Liver (tissue), 8 donors: ENCODE measurements at regions not wholly inside any gene's neighbourhood (a gene's known extent, or its start where the extent isn't known, plus 50 kb on each side); places are given as distances from the start of the nearest gene placed in this dataset.
A peak's percentile ranks its signal among the peaks of the same experiment; 100 is the strongest.

ENCODE experiments used
- DNase-seq: peaks from one replicate; pipeline ENCODE4 v3.0.0-alpha.2; 2017; ENCODE audit warnings: low spot score
- H3K27ac ChIP-seq, 2 donors: one replicate each; pipeline ENCODE4 v1.7.0; 2013; ENCODE audit warnings: inconsistent platforms in 2 of 2, low read length in 2 of 2, control low read depth in 1 of 2, low read depth in 1 of 2, mild to moderate bottlenecking in 1 of 2
- H3K27me3 ChIP-seq, 4 donors: one replicate each; pipeline versions ENCODE4 v1.6.1 to v1.7.0; 2013; ENCODE audit warnings: low read length in 3 of 4, inconsistent platforms in 1 of 4, mild to moderate bottlenecking in 1 of 4, moderate library complexity in 1 of 4; ENCODE audit not compliant: control insufficient read depth in 4 of 4, insufficient read depth in 4 of 4
- H3K36me3 ChIP-seq, 4 donors: one replicate each; pipeline versions ENCODE4 v1.6.1 to v1.7.0; 2013; ENCODE audit warnings: low read length in 3 of 4, mild to moderate bottlenecking in 3 of 4, low read depth in 1 of 4, moderate library complexity in 1 of 4; ENCODE audit not compliant: control insufficient read depth in 4 of 4, insufficient read depth in 3 of 4
- H3K4me1 ChIP-seq, 4 donors: one replicate each; pipeline versions ENCODE4 v1.6.1 to v1.7.0; 2013; ENCODE audit warnings: low read length in 3 of 4, mild to moderate bottlenecking in 3 of 4, moderate library complexity in 1 of 4; ENCODE audit not compliant: control insufficient read depth in 4 of 4, insufficient read depth in 4 of 4
- H3K4me3 ChIP-seq, 3 donors: one replicate each; pipeline versions ENCODE4 v1.6.1 to v1.7.0; 2013; ENCODE audit warnings: low read length in 3 of 3, control low read depth in 1 of 3, low read depth in 1 of 3, mild to moderate bottlenecking in 1 of 3
- H3K9ac ChIP-seq, 2 donors: one replicate each; pipeline ENCODE4 v1.7.0; 2013; ENCODE audit warnings: low read length in 2 of 2, mild to moderate bottlenecking in 2 of 2, moderate library complexity in 2 of 2, control low read depth in 1 of 2, low read depth in 1 of 2
- H3K9me3 ChIP-seq, 4 donors: one replicate each; pipeline versions ENCODE4 v1.6.1 to v1.7.0; 2013; ENCODE audit warnings: low read length in 3 of 4; ENCODE audit not compliant: control insufficient read depth in 4 of 4
- ATF3 ChIP-seq: IDR thresholded peaks from 2 replicates; pipeline ENCODE4 v1.6.1; 2016; ENCODE audit warnings: antibody characterized with exemption
- CTCF ChIP-seq: fragments of 150-350 bp; IDR thresholded peaks from 2 replicates; pipeline ENCODE4 v1.5.1; 2017; ENCODE audit warnings: improper control_type of control experiment, low read depth, low read length; ENCODE audit not compliant: missing input control
- GABPA ChIP-seq, 2 donors: IDR thresholded peaks in 1 of 2; conservative IDR thresholded peaks in 1 of 2; 2 replicates each; pipeline ENCODE4 v1.6.1; 2016; ENCODE audit warnings: antibody characterized with exemption in 2 of 2, mild to moderate bottlenecking in 1 of 2, moderate library complexity in 1 of 2
- HNF4A ChIP-seq, 2 donors: conservative IDR thresholded peaks; 2 replicates each; pipeline ENCODE4 v1.6.1; 2016; ENCODE audit warnings: antibody characterized with exemption in 2 of 2, mild to moderate bottlenecking in 2 of 2
- HNF4G ChIP-seq: IDR thresholded peaks from 2 replicates; pipeline ENCODE4 v1.6.1; 2016; ENCODE audit warnings: antibody characterized with exemption
- JUND ChIP-seq, 2 donors: IDR thresholded peaks; 2 replicates each; pipeline ENCODE4 v1.6.1; 2016; ENCODE audit warnings: antibody characterized with exemption in 2 of 2
- MAX ChIP-seq: IDR thresholded peaks from 2 replicates; pipeline ENCODE4 v1.6.1; 2016; ENCODE audit warnings: antibody characterized with exemption
- NR2F2 ChIP-seq: IDR thresholded peaks from 2 replicates; pipeline ENCODE4 v1.6.1; 2016; ENCODE audit warnings: antibody characterized with exemption
- RAD21 ChIP-seq, 2 donors: IDR thresholded peaks; 2 replicates each; pipeline ENCODE4 v1.6.1; 2016; ENCODE audit warnings: antibody characterized with exemption in 2 of 2, mild to moderate bottlenecking in 2 of 2
- TAF1 ChIP-seq: conservative IDR thresholded peaks from 2 replicates; pipeline ENCODE4 v1.6.1; 2016; ENCODE audit warnings: antibody characterized with exemption, mild to moderate bottlenecking
- YY1 ChIP-seq: IDR thresholded peaks from 2 replicates; pipeline ENCODE4 v1.6.1; 2016; ENCODE audit warnings: antibody characterized with exemption, mild to moderate bottlenecking
- ZBTB33 ChIP-seq: IDR thresholded peaks from 2 replicates; pipeline ENCODE4 v1.6.1; 2016; ENCODE audit warnings: antibody characterized with exemption
- WGBS: extraction: QIAGEN DNeasy Blood & Tissue Kit; methylation state at CpG from one replicate; pipeline ENCODE4 v1.1.7; 2013; 5-methylcytosine and 5-hydroxymethylcytosine counted together
- donor health status: healthy.
- donor health status: healthy.
- donor health status: healthy.
- donor health status: healthy.
- donor health status: healthy.

- H3K27ac ChIP-seq, result no peak overlapping the region
- H3K9me3 ChIP-seq, result no peaks in the 10 kb centered on the region
- H3K4me3 ChIP-seq, result no peak overlapping the region
- H3K36me3 ChIP-seq, result no peaks in the 10 kb centered on the region
- no peak for DNase-seq
- H3K9ac ChIP-seq, result no peak overlapping the region
- TF ChIP-seq GABPA (IDR thresholded peaks at IDR 0.05 in 1 of 2, conservative IDR thresholded peaks at IDR 0.05 in 1 of 2) (no peak), RAD21 (IDR thresholded peaks at IDR 0.05) (no peak), CTCF (no peak), MAX (no peak), ZBTB33 (no peak), JUND (IDR thresholded peaks at IDR 0.05) (no peak)
- 78% methylated on average over 3 of the region's 3 CpGs for WGBS
- H3K27me3 ChIP-seq, result no peaks in the 10 kb centered on the region
- peaks cover 0 to 14% (median 5%) of the 10 kb centered on the region in 4 donors for H3K4me1 ChIP-seq
Observed at GRCh38 chr11:128156486-128156885, 430.9 kb downstream of the ETS1 start.

GRCh38 chr11:128155590-128155989 lies 431.8 kb downstream of the ETS1 start:
- TF ChIP-seq ATF3, result no peak
- TF ChIP-seq RAD21 (IDR thresholded peaks at IDR 0.05), result no peak
- TF ChIP-seq JUND (IDR thresholded peaks at IDR 0.05), result no peak
- TF ChIP-seq GABPA (IDR thresholded peaks at IDR 0.05 in 1 of 2, conservative IDR thresholded peaks at IDR 0.05 in 1 of 2), result no peak
- TF ChIP-seq HNF4G, result no peak
- no peak for TF ChIP-seq HNF4A (conservative IDR thresholded peaks at IDR 0.05)
- 96% methylated on average over 2 of the region's 2 CpGs for WGBS
- H3K9me3 ChIP-seq, result no peaks in the 10 kb centered on the region

GRCh38 chr11:128153697-128154048 lies 433.7 kb downstream of the ETS1 start:
- WGBS, result 70% methylated on average over 4 of the region's 4 CpGs
- Histone ChIP-seq H3K4me3 (no peak overlapping the region), H3K9me3 (no peaks in the 10 kb centered on the region), H3K27ac (no peak overlapping the region), H3K36me3 (no peaks in the 10 kb centered on the region), H3K4me1 (peaks cover 0 to 7% (median 2%) of the 10 kb centered on the region in 4 donors), H3K27me3 (no peaks in the 10 kb centered on the region), H3K9ac (no peak overlapping the region)
- no peak for TF ChIP-seq TAF1
- peak; percentile 46 for TF ChIP-seq NR2F2
- no peak for TF ChIP-seq CTCF
- no peak for TF ChIP-seq YY1
- DNase-seq, result no peak

More at GRCh38 chr11:128155590-128155989, 431.8 kb downstream of the ETS1 start:
- H3K4me3 ChIP-seq, result no peak overlapping the region
- DNase-seq, result no peak
- no peak overlapping the region for H3K27ac ChIP-seq
- H3K9ac ChIP-seq, result no peak overlapping the region
- peaks cover 0 to 14% (median 5%) of the 10 kb centered on the region in 4 donors for H3K4me1 ChIP-seq
- H3K36me3 ChIP-seq, result no peaks in the 10 kb centered on the region
- no peaks in the 10 kb centered on the region for H3K27me3 ChIP-seq
